ENCODE measurements at regions not wholly inside any gene's neighbourhood (a gene's known extent, or its start where the extent isn't known, plus 50 kb on each side); places are given as distances from the start of the nearest gene placed in this dataset.

- DNase-seq (ENCODE audit: low read depth): no peak
- H3K27me3 ChIP-seq (ENCODE audit: control insufficient read depth, insufficient read depth, low read length): no peaks in the 10 kb centered on the region
- TF ChIP-seq, protein P1, sequence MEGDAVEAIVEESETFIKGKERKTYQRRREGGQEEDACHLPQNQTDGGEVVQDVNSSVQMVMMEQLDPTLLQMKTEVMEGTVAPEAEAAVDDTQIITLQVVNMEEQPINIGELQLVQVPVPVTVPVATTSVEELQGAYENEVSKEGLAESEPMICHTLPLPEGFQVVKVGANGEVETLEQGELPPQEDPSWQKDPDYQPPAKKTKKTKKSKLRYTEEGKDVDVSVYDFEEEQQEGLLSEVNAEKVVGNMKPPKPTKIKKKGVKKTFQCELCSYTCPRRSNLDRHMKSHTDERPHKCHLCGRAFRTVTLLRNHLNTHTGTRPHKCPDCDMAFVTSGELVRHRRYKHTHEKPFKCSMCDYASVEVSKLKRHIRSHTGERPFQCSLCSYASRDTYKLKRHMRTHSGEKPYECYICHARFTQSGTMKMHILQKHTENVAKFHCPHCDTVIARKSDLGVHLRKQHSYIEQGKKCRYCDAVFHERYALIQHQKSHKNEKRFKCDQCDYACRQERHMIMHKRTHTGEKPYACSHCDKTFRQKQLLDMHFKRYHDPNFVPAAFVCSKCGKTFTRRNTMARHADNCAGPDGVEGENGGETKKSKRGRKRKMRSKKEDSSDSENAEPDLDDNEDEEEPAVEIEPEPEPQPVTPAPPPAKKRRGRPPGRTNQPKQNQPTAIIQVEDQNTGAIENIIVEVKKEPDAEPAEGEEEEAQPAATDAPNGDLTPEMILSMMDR (IDR thresholded peaks at IDR 0.05; ENCODE audit: insufficient read depth, low read length, poor library complexity, severe bottlenecking): no peak
- no peak overlapping the region for H3K4me3 ChIP-seq (ENCODE audit: low read depth, low read length)
- H3K36me3 ChIP-seq (ENCODE audit: control insufficient read depth, insufficient read depth, low read length): no peaks in the 10 kb centered on the region
These were observed 653.4 kb upstream of the ZNF608 start for GRCh38 chr5:125399885-125400284.

DNA sequence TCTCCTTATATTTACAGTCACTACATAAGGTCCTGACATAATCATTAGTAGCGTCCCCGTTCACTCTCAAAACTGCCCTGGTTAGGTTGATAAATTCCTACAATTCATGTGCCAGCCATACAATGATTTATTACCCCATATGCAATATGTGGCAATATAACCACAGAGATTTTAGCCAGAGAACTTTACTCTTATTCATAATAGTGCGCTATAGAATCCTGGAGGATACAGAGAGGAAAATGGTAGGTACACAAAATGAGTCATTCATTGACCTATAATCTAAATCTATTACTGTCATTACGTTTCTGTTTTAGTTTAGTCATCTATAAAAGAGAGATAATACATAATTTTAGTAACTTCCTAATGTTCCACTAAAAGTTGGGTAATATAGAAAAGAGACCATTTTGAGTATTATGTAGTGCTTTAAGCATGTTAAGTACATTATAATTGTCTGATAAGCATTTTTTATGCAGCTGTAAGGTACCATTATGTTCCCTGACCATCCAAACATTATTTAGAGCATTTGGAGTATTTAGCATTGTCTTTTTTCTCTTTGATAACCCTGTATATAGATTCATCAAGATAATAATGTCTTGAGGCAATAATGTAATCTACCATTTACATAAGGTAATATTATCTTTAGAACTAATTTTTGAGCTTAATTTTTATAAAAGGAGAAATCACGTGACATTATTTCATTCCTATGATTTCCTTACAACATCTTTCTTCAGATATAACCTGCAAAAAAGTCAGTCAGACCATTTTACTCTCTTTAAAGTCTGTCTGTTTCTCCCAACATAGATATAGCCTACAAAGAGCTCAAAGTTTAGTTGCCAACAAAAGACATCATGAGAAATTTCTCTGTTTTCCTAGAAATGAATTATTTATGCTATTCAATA, 655.5 kb upstream of the ZNF608 start:
- no peak overlapping the region for H3K4me3 ChIP-seq (ENCODE audit: low read depth, low read length)
- no peaks in the 10 kb centered on the region for H3K27me3 ChIP-seq (ENCODE audit: control insufficient read depth, insufficient read depth, low read length)
- TF ChIP-seq, protein P1 (IDR thresholded peaks at IDR 0.05; ENCODE audit: insufficient read depth, low read length, poor library complexity, severe bottlenecking): no peak
- H3K36me3 ChIP-seq (ENCODE audit: control insufficient read depth, insufficient read depth, low read length): no peaks in the 10 kb centered on the region
- no peak for DNase-seq (ENCODE audit: low read depth)

DNA sequence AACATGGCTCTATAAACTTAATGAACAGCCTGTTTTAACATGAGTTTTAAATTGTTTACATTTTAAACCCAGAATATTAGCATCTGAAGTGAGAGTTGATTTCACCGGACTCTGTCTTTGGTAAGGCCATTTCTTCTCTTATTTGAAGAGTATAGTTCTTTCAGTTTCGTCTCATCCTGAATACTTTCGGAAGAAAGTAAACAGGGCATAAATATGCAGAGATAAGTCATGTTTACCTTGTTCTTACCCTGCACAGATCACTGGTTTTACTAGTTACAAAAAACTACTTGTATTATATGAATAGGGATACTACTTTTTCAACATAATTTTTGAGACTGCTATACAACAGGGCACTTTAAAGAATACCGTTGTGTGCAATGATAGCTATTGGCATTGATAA, 656.3 kb upstream of the ZNF608 start:
- TF ChIP-seq, protein P1 (IDR thresholded peaks at IDR 0.05; ENCODE audit: insufficient read depth, low read length, poor library complexity, severe bottlenecking): no peak
- Histone ChIP-seq H3K36me3 (ENCODE audit: control insufficient read depth, insufficient read depth, low read length) (no peaks in the 10 kb centered on the region), H3K27me3 (ENCODE audit: control insufficient read depth, insufficient read depth, low read length) (no peaks in the 10 kb centered on the region), H3K4me3 (ENCODE audit: low read depth, low read length) (no peak overlapping the region)
- no peak for DNase-seq (ENCODE audit: low read depth)

DNA sequence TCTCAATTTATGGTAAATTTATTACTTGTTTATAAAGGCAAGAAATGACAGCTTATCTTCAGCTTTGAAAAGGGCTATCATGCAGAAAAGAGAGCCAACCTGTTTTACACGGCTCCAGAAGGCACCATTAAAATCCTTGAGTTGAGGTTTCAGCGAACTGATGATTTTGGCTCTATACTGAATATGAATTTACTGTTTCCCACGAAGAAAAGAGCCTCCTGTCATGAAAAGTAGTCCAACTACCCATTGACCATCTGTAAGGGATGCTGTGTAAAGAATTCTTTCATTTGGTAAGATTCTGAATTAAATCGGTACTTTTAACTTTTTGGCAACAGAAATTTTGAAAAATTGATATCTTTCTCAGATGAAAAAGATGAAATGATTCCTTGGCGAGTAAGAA, 657.6 kb upstream of the ZNF608 start:
- no peaks in the 10 kb centered on the region for H3K27me3 ChIP-seq (ENCODE audit: control insufficient read depth, insufficient read depth, low read length)
- TF ChIP-seq, protein P1 (IDR thresholded peaks at IDR 0.05; ENCODE audit: insufficient read depth, low read length, poor library complexity, severe bottlenecking): no peak
- no peak for DNase-seq (ENCODE audit: low read depth)
- no peak overlapping the region for H3K4me3 ChIP-seq (ENCODE audit: low read depth, low read length)
- H3K36me3 ChIP-seq (ENCODE audit: control insufficient read depth, insufficient read depth, low read length): no peaks in the 10 kb centered on the region

DNA sequence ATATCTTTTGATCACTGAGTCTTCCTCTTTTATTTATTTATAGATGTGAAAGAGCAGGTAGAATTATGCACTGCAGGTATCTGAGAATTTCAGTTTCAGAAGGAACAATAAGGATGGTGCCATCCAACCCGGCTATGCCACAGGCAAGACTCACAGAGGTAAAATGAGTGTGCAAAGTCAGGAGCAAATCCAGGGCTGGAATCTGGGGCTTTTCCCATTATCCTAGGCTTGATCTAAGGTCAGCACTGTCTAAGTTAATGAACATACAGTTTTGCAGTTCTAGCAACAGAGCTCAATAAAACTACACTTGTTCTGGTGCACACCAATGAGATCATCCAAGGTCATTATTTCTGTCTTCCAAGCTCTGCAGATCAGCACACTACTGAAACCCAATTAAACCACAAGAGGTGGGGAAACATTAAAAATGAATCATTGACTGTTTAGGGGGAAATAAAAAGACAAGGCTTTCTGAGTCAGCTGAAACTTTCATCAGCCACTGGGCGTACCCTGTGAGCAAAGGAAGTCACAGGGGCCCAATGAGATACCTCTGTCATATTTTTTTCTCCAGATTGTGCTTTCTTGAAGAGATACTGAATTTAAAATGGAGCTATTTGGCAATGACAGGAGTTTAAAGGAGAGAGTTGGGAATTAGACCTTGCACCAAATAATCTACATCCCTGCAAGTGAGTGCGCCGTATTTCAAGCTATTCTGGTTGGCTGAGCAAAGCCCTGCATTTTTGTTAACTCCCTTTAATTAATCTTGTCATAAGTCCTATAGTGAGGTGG, 662.2 kb upstream of the ZNF608 start:
- Histone ChIP-seq H3K4me3 (ENCODE audit: low read depth, low read length) (no peak overlapping the region), H3K27me3 (ENCODE audit: control insufficient read depth, insufficient read depth, low read length) (no peaks in the 10 kb centered on the region), H3K36me3 (ENCODE audit: control insufficient read depth, insufficient read depth, low read length) (no peaks in the 10 kb centered on the region)
- peak; percentile 96 for DNase-seq (ENCODE audit: low read depth)
- TF ChIP-seq, protein P1 (IDR thresholded peaks at IDR 0.05; ENCODE audit: insufficient read depth, low read length, poor library complexity, severe bottlenecking): no peak

All from kidney epithelial cell (primary cell).